ENCODE measurements at regions not wholly inside any gene's neighbourhood (a gene's known extent, or its start where the extent isn't known, plus 50 kb on each side); places are given as distances from the start of the nearest gene placed in this dataset.

DNA sequence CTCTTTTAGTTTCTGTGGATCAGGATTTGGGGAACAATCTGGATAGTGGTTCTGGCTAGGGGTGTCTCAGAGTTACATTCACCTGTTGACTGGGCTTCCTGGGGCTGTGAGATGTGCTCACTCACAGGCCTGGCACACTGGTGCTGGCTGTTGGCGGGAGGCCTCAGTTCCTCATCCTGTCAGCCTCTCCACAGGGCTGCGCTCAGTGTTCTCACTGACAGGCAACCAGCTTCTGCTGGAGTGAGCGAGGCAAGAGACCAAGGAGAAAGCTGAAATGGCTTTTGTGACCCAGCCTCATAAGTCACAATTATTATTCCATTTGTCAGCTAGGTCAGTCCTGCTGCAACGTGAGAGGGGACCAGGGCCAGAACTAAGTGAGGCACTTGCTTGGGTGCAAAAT is 180.6 kb upstream of the GLI2 start:
- DNase-seq: no peak

DNA sequence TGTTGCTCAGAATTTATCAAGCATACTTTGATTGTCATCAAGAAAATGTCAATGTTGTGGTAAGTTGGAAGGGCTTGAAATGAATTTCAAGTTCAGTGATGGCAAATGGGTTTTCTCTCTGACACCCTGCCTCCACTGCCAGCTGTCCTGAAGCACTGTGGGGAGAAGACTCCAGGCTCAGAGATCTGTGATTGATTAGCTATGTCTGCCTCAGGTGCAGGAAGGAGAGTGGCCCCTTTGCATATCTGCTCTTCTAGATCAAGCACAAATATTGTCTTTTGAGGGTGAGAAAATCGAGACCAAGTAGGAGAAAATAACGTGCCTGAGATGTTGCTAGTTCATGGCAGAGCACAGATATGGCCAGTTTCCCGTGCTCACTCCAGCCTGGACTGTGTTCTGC is 178.8 kb upstream of the GLI2 start:
- DNase-seq: no peak

DNA sequence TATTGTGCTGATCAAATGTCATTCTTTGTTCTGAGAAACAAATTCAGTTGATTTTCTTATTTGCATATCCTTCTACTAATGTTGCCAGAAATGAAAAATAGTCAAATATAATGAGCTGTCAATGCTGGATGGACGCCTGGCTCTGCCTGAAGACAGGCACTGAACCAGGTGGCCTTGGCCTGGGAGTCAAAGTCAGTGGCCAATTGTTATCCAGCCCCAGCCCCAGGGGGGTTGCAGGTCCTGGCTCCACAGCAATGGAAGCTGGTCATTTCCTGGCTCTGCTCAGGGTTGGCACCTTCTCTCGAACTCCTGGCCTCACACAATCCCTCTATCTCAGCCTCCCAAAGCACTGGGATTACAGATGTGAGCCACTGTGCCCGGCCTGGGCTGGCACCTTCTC is 176.8 kb upstream of the GLI2 start:
- DNase-seq: no peak

GRCh38 chr2:120559401-120559800 is 176.3 kb upstream of the GLI2 start:
- DNase-seq: no peak

DNA sequence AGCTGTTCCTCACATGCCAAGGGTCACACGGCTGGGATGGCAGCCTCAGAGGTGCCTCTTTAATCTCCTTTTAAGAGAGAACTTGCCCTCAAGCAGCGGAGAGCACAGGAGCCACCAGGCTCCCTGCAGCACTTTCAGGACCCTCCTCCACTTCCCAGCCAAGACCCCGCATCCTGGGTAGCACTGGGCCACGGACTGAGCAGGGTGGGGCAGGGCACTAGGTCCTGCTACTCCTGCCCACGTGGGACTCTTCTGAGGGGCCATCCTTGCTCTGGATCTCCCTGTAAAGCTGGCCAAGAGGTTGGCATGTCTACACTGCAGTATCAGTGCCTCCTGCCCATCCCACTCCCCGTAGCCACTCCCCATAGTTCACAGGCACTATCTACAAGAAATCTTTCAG is 175.3 kb upstream of the GLI2 start:
- DNase-seq: no peak

- no peak for DNase-seq
These were observed 174.2 kb upstream of the GLI2 start for GRCh38 chr2:120561379-120562035.

DNA sequence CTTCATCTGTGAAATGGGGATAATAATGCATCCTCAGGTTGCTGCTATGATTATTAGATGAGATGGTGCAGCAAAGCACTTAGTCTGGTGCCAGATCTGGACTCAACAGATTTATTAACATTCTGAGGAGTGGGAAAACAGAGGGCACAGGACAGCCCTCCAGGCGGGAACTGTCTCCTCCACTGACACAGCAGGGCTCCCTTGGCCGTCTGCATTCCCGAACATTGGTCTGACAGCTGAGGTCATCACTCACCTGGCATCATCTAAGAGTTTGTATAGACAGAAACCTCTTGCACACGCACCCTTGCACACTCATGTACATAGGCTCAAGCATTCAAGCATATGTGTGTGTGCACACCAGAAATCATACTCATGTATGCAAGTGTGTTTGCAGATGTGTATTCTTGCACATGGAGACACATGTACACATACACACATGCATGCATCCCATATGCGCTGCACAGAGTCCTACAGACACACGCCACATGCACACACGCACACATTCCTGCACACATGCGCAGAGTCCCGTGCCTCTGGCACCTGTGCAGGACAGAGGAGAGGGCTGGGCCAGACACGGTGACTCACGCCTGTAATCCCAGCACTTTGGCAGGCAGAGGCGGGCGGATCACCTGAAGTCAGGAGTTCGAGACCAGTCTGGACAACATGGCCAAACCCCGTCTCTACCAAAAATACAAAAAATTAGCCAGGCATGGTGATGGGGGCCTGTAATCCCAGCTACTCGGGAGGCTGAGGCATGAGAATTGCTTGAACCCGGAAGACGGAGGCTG is 173.3 kb upstream of the GLI2 start:
- no peak for DNase-seq

GRCh38 chr2:120563616-120564015 is 172.1 kb upstream of the GLI2 start:
- no peak for DNase-seq

- DNase-seq: no peak
These were observed 171.2 kb upstream of the GLI2 start for GRCh38 chr2:120564213-120565094.

- no peak for DNase-seq
These were observed 170.6 kb upstream of the GLI2 start for GRCh38 chr2:120565095-120565460.

DNA sequence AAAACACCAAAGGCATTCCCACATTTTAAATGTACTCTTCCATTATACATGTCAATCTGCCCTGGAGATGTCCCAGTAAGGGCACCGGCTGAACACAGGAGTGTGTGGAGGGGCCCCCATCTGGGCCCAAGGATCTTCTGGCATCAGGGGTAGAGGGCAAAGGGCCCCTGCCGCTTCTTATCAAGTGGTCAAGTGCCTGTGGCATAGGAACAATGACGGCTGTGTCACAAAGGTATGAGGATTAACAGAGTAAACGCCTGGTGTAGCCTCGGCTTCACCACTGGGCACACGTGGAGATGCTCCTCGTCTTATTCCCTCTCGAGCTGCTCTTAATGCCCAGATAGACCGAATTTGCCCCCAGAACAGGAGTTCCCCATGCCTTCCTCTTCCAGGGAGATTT is 169.7 kb upstream of the GLI2 start:
- no peak for DNase-seq

- no peak for DNase-seq
These were observed 169.2 kb upstream of the GLI2 start for GRCh38 chr2:120566331-120567035.

DNA sequence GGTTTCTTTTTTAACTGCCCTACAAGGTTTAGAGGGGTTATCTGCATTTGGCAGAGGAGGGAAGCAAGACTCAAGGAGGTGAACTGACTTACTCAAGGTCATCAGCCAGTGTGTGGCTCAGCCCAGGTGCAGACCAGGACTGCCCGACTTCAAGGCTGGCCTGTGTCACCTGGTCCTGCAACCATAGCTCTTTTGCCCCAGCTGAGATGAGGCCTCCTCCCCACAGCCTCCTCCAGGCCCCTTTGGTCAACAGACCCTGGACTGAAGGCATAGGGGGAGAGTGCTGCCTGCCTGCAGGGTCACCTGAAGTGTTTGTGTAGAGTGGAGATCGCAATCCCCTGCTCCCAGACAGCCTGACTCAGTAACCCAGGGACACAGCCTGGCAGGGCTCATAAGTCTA is 168.5 kb upstream of the GLI2 start:
- DNase-seq: no peak

DNA sequence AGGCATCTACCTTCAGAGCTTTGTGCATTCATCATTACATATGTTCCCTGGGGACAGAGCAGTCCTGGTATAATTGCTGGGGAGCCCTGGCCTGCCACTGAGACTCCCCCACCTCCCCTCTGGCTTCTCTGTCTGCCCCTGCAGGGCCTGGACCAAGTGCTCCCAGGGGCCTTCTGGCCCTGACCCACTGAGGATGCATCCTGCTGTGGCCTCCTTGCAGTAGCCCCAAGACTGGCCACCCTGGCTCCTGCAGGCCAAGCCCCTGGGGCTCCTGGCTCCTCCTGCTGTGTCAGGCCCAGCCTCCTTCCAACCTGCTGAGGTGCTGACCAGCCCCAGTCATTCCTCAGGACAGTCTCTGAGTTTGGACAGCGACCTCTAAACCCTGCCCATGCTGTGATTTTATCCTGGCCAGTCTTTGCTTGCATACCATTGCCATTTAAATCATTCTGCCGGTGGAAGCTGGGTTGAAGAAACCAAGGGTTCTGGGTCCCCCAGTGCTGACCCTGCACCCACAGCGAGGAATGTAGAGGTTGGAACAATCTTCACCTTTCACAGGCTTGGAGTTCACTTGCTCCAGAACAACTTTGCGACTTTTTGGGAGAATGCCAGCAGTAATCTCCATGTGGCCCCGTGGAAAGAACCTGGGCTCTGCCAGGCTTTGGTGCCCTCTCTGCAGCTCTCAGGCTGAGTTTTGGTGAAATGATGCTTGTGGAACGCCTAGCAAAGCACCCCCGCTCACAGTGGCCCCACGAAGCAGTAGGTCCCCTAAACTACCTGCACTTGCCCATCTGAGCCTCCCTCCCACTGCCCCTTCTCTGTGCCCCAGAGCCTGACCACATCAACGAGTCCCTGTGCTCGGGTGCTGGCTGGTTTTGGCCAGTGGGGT is 167.3 kb upstream of the GLI2 start:
- no peak for DNase-seq

- no peak for DNase-seq
These were observed 166.7 kb upstream of the GLI2 start for GRCh38 chr2:120568975-120569268.

GRCh38 chr2:120570001-120570400 is 165.7 kb upstream of the GLI2 start:
- no peak for DNase-seq

- DNase-seq: no peak
These were observed 165.1 kb upstream of the GLI2 start for GRCh38 chr2:120570546-120570945.

- DNase-seq: no peak
These were observed 164.5 kb upstream of the GLI2 start for GRCh38 chr2:120571015-120571728.

- no peak for DNase-seq
These were observed 163.4 kb upstream of the GLI2 start for GRCh38 chr2:120572226-120572625.

GRCh38 chr2:120574620-120575019 is 161.0 kb upstream of the GLI2 start:
- no peak for DNase-seq

DNA sequence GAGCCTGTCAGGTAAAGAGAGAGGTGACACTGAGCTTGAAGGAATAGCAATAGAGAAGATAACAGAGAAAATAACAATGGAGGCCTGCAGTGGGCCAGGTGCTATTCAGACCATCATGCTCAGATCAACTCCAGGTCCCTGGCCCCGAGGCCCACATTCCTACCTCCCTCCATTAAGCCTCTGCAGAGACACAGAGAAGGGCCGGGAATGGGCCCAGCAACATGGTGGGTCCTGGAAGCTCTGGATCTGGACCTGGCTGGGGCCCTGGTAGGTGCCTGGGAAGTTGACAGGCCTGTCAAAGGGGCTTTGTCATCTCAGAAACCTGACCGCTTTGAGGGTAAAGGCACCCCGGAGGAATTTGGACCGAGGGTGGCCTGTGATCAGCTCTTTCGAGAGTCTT is 159.7 kb upstream of the GLI2 start:
- no peak for DNase-seq
